T47D (cell line): ENCODE measurements at regions not wholly inside any gene's neighbourhood (a gene's known extent, or its start where the extent isn't known, plus 50 kb on each side); places are given as distances from the start of the nearest gene placed in this dataset.
"Not testable (repeated sequence)": the region's sequence is repeated elsewhere in the genome, so short reads cannot be mapped to it uniquely, and the experiment has no call there.

Source experiments
- DNase-seq, 2 experiments: peaks; one replicate each; pipeline versions ENCODE4 v3.0.0 to v3.0.0-alpha.2; 2011 to 2012; ENCODE audit warnings: low read depth in 1 of 2, low spot score in 1 of 2
- JUND ChIP-seq: IDR thresholded peaks from 2 replicates; pipeline ENCODE4 v1.6.1; 2012; ENCODE audit warnings: low read depth
- in situ Hi-C: cut with HindIII; loops from 2 replicates; pipeline ENCODE4 v1.10.0; 2016; ENCODE audit warnings: low sequenced_read_pairs, low pct_unique_long_range_greater_than_20kb

DNA sequence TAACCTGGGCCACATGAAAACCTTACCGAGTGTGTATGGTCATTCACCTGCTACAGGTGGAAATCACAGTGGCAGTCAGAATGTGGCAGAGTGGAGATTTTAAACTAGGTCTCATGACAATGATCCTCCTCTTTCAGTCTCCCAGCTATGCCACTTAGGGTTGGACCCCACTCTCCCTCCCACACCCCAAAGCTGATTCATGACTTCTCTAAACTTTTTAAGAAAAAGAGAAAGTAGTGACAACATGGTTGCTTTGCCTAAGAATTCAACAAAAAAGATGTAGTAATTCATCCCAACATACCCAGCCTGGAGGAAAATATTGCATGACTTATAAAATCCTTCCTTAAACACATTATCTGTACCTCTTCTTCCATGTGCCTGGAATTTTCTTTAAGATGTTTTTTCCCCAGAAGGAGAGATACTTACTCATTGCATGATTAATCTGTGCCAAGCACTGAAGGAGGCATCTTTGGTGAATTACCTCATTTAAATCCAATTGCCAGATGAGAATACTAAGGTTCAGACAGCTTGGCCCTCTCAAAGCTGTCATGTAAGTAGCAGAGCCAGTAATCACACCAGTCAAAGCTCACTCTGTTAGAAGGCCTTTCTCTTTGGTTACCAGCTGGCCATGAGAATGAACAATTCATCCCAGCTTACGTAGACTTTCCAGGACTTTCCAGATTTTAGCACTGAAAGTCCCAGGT lies 119.9 kb downstream of the COPRS start:
- in situ Hi-C loops = no loop called here
- DNase-seq = no peak
- TF ChIP-seq JUND = no peak

DNA sequence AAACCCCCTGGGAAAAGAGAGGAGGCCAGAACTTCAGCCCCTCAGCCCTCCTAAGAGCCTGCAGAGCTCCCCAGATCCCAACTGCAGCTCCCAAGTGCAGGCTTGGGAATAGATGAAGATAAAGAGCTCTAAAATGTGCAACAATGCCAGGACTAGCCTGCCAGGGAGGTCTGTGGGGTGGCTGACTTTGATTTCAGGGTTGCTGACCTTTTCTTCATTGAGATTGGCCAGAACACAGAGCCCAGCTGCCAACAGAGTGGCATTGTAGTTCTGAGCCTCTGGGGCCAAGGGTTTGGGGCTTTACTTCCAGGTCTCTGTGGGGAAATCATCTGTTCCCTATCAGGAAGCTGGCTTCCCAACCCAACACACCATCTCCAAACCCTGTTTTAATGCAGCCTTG lies 120.6 kb downstream of the COPRS start:
- no peak for TF ChIP-seq JUND
- in situ Hi-C loops = no loop called here
- DNase-seq = no peak

DNA sequence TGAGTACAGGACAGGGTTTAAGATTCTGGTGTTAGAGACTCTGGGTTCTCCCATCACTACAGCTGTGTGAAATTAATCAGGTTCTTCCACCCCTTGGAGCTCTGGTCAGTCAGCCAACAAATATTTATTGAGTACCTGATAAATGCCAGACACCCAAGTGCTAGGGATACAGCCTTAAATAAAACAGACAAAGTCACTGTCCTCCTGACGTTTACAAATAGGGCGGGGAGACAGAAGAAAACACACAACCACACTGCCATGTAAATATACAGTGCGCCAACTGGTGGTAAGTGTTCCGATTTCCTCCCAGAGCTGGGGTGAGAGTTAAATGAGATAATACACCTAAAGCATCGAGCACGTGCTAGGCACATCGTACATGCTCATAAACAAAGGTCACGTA lies 121.0 kb downstream of the COPRS start:
- peak in 1 of 2 experiments; percentile 81 for DNase-seq
- in situ Hi-C loops = no loop called here
- no peak for TF ChIP-seq JUND

DNA sequence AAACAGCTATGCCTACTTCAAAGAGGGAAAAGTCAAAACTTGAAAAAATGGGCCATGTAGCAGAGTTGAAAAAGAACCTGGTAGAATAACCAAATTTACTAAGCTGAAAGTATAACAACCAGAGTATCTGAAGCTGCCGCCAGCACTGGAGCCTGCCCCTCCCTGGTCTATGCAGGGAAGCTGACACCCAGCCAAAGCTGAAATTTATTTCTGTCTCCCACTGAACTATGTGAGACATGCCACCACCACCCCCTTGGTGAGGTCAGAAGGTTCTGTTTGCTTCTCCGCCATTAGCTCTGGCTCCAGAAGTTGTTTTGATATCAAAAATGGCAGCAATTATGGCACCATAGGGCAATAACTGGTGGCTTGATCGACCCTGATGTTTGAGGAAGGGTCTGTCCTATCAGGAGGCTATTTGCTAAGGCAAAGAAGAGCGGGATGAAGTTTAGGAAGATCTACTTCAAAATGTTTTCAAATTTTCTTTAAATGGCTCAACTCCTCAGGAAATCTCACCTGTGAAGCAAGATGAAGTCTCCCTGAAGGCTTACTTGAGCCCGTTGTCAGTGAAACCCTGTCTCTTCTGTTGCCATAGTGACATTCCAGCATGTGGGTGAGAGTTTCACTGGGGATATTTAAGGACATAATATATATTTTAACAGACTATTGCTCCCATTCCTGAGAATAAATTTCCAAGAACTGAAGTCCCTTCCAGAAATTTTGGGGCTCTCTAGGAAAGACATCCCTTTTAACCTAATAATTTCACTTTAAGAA lies 122.0 kb downstream of the COPRS start:
- DNase-seq = no peak
- in situ Hi-C loops = no loop called here
- no peak for TF ChIP-seq JUND

DNA sequence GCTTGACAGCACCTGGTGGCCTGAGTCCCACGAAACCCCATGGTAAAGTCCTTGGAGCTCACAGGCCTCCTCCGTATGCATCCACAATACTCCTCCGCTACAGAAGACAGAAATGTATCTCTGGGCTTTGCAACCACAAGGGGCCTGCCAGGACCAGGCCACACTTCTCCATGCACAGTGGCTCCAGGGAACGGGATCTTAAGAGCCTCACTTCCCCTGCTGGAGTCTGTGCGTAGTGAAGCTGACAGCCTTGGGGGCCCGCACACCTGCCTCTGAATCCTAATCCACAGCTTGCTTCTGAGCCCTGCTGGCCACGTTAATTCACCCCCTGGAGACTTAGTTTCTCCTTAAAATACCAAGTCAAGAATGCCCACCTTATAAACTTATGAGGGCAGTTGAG lies 125.7 kb downstream of the COPRS start:
- peak in 1 of 2 experiments; percentile 25 for DNase-seq
- no peak for TF ChIP-seq JUND
- in situ Hi-C loops = no loop called here

DNA sequence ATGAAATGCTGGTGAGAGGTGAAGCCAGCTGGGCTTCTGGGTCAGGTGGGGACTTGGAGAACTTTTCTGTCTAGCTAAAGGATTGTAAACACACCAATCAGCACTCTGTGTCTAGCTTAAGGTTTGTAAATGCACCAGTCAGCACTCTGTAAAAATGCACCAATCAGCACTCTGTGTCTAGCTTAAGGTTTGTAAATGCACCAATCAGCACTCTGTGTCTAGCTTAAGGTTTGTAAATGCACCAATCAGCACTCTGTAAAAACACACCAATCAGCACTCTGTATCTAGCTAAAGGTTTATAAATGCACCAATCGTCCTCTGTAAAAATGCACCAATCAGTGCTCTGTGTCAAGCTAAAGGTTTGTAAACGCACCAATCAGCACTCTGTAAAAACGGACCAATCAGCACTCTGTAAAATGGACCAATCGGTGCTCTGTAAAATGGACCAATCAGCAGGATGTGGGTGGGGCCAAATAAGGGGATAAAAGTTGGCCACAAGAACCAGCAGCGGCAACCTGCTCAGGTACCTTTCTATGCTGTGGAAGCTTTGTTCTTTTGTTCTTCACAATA lies 127.4 kb downstream of the COPRS start:
- in situ Hi-C loops, DNase-seq: not testable (repeated sequence)

DNA sequence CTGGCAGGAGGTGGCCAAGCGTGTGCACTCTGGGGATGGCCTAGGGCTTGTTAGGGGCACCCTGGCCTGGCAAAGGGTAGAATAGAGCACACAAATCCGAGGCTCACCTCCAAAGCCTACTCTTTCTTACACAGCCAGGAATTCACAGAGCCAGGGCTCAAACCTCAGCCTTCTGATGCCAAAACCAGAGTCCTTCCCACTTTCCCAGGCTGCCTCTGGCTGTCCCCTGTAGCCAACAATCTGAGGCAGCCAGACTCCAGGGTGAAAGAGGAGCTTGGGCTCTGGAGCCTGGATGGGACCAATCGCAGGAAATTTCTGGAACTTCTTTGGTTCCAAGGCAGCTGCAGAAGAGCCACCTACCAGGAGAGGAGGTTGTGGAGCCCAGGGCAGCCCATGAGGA lies 127.9 kb downstream of the COPRS start:
- in situ Hi-C loops = no loop called here
- TF ChIP-seq JUND = no peak
- DNase-seq = no peak

DNA sequence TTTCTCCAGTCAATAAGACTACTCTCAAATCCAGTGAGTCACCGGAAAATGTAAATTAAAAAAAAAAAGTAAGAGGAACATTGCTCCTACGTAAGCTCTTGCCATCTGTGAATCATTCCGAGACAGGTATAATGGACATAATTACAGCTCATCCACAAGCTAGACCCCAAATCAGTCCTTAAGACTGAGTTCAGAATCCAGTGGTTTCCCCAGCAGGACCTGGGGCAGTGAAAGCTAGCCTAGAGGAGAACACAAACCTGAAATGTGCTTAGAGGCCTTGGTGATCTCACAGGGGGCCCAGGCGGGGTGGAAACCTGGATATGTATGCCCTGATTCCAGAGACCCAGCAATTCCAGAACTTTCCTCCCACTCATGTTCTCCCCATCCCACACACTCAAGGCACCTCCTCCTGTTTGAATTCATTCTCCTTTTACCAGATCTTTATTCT lies 132.0 kb downstream of the COPRS start:
- DNase-seq = no peak
- in situ Hi-C loops = no loop called here
- TF ChIP-seq JUND = no peak

DNA sequence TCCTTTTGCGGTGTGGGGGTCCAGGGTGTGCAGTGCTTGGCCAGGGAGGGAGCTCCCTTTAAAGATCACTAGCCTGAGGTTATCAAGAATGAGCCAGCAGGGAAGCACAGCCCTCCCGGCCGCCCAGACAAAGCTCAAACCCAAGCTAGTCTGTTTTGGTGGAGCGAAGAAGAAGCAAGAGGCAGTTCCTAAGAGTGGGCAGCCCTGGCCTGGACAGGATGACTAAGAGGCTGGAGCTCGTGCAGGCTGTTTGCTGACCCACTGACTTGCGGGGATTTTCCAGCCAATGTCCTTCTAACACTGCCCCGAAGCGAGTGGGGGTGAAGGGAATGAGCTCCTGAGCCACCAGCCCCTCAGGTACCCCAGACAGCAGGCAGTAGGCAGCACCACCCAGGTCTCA lies 134.4 kb downstream of the COPRS start:
- no peak for DNase-seq
- in situ Hi-C loops = no loop called here
- no peak for TF ChIP-seq JUND

DNA sequence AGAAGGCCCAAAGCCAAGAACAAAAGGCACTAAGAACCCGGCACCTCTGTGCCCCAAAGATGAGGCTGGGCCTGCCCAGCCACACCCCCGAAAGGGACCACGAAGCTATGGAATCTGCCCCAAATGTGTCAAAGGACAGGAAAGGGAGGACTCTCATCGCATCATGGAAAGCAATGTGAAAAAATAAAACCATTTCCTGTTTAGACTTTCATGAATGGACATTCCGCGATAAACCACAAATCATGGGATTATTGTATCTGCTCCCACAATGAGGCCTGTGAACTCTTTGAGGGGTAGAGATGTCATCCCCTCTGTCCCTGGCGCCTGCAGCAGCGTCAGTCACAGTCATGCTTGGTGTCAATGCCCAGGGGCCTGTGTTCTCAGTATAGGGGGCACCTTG lies 135.0 kb downstream of the COPRS start:
- no peak for DNase-seq
- no peak for TF ChIP-seq JUND
- in situ Hi-C loops = no loop called here

DNA sequence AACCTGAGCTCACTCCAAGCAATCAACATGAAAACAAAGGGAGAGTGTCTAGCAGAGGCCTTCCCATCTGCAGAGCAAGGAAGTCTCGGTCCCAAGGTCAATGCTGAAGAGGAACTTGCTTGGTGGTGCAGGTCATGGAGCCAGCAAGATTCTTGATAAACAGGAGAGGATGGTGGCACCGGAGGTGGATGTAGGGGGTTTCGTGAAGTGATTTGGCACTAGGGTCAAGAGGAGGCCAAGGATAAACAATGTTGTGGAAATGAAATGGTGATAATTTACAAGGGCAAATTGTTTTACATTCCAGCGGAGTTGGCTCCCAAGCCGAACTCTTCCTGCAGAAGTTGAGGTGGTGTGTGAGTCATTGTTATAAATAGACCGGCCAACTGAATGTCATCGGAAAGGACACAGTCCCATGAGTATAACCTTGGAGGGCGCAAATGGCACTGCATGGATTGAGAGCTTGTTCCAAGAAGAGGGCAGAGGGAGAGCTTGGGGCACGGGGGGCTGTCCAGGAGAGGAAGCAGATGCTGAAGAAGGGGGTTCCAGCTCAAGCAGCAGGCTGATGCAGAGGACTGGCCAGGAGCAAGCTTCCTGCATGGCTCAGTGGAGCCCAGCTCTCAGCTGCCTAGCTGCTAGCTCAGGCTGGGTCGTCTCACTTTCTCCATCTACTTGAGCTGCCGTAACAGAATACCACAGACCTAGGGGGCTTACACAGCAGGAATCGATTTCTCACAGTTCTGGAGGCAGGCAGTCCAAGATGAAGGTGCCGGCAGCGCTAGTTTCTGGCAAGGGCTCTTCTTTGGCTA lies 136.6 kb downstream of the COPRS start:
- no peak for TF ChIP-seq JUND
- in situ Hi-C loops = no loop called here
- DNase-seq = no peak

DNA sequence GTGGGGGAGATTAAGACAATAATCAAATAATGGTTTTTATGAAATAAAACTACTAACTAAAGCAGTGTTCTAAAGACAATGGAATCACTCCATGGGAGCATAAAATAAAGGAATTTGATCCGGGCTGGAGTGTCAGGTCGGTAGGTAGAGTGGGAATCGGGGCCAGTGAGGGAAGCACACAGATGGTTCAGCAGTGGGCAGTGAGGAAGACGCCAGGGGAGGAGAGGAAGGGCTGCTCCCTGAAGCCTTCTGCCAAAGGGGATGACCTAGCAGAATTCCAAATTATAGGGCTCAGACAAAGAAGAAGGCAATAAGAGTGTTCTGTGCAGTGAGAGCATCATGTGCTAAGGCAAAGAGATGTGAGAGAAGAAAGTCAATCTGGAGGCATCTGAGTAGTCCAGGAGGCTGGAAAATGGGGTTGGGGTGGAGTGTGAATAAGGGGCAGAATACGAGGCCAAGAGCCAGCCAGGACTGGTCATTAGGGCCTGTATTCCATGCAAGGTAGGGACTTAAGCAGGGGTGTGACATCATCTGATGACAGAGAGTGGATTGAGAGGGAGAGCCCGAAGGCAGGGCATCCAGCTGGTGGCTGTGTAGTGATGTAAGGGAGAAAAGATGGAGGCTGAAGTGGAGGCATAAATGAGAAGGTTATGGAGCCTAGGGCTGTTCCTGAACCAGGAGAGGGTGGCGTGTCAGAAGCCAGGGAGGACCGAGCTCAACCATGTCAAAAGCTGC lies 137.6 kb downstream of the COPRS start:
- in situ Hi-C loops = no loop called here
- no peak for TF ChIP-seq JUND
- no peak for DNase-seq

DNA sequence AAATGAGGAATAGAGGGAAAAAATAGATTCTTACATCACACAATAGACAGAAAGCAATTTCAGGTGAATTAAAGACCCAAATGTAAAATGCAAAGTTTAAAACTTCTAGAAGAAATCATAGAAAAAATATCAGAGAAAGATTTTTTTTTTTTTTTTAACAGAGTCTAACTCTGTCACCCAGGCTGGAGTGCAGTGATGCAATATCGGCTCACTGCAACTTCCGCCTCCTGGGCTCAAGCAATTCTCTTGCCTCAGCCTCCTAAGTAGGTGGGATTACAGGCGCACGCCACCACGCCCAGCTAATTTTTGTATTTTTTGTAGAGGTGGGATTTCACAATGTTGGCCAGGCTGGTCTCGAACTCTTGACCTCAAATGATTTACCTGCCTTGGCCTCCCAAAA lies 141.8 kb downstream of the COPRS start:
- in situ Hi-C loops, DNase-seq: not testable (repeated sequence)
